ENCODE measurements at regions not wholly inside any gene's neighbourhood (a gene's known extent, or its start where the extent isn't known, plus 50 kb on each side); places are given as distances from the start of the nearest gene placed in this dataset.

- TF ChIP-seq CTCF (conservative IDR thresholded peaks at IDR 0.05; ENCODE audit: low read length) (no peak), EZH2phosphoT487 (IDR thresholded peaks at IDR 0.05; ENCODE audit: borderline replicate concordance) (no peak)
Observed at GRCh38 chr11:122285070-122285988, 169.3 kb upstream of the BLID start.

Measured in Loucy (cell line).